8988T (cell line): ENCODE measurements at regions not wholly inside any gene's neighbourhood (a gene's known extent, or its start where the extent isn't known, plus 50 kb on each side); places are given as distances from the start of the nearest gene placed in this dataset.
"Not testable (repeated sequence)": the region's sequence is repeated elsewhere in the genome, so short reads cannot be mapped to it uniquely, and the experiment has no call there.

Experiments used
- DNase-seq: peaks from one replicate; pipeline ENCODE4 v3.0.0; 2011

GRCh38 chr6:30832864-30833263 is 51.5 kb upstream of the DDR1 start:
- DNase-seq, result no peak

- DNase-seq, result no peak
Measured at GRCh38 chr6:30830438-30830837, 53.9 kb upstream of the DDR1 start.

- no peak for DNase-seq
Measured at GRCh38 chr6:30829639-30830255, 54.6 kb upstream of the DDR1 start.

GRCh38 chr6:30829033-30829432 is 55.3 kb upstream of the DDR1 start:
- no peak for DNase-seq

- DNase-seq, result peak; percentile 51
Measured at GRCh38 chr6:30828027-30828962, 56.0 kb upstream of the DDR1 start.

- no peak for DNase-seq
Measured at GRCh38 chr6:30826961-30827342, 57.4 kb upstream of the DDR1 start.

- DNase-seq, result no peak
Measured at GRCh38 chr6:30824698-30825097, 59.6 kb upstream of the DDR1 start.

- DNase-seq, result no peak
Measured at GRCh38 chr6:30823534-30823865, 60.8 kb upstream of the DDR1 start.

GRCh38 chr6:30821862-30822784 is 62.2 kb upstream of the DDR1 start:
- no peak for DNase-seq

GRCh38 chr6:30820193-30820592 is 64.1 kb upstream of the DDR1 start:
- peak; percentile 35 for DNase-seq

GRCh38 chr6:30819297-30819917 is 64.9 kb upstream of the DDR1 start:
- no peak for DNase-seq

GRCh38 chr6:30818391-30818841 is 65.9 kb upstream of the DDR1 start:
- no peak for DNase-seq

- DNase-seq, result no peak
Measured at GRCh38 chr6:30816791-30817739, 67.3 kb upstream of the DDR1 start.

- not testable (repeated sequence) for DNase-seq
Measured at GRCh38 chr6:30816296-30816695, 68.0 kb upstream of the DDR1 start.

- DNase-seq, result not testable (repeated sequence)
Measured at GRCh38 chr6:30815041-30815742, 69.1 kb upstream of the DDR1 start.

GRCh38 chr6:30814146-30815040 is 69.9 kb upstream of the DDR1 start:
- DNase-seq, result peak; percentile 66

GRCh38 chr6:30813631-30814145 is 69.3 kb upstream of the IER3 start:
- no peak for DNase-seq

- DNase-seq, result no peak
Measured at GRCh38 chr6:30810813-30811339, 66.5 kb upstream of the IER3 start.

GRCh38 chr6:30807566-30807965 is 63.2 kb upstream of the IER3 start:
- not testable (repeated sequence) for DNase-seq
